Lower leg skin (tissue), 3 donors: ENCODE measurements at regions not wholly inside any gene's neighbourhood (a gene's known extent, or its start where the extent isn't known, plus 50 kb on each side); places are given as distances from the start of the nearest gene placed in this dataset.

Experiments
- POLR2A ChIP-seq, 2 donors: fragments of 450-650 bp; IDR thresholded peaks; one replicate each; pipeline ENCODE4 v1.6.1; 2016 to 2017; ENCODE audit warnings: antibody characterized with exemption in 2 of 2, mild to moderate bottlenecking in 1 of 2, moderate library complexity in 1 of 2
- TF ChIP-seq, protein P1 (sequence below), 3 donors: fragments of 450-650 bp; IDR thresholded peaks; one replicate each; pipeline ENCODE4 v1.5.1; 2016; ENCODE audit warnings: antibody characterized with exemption in 3 of 3, mild to moderate bottlenecking in 3 of 3, moderate library complexity in 2 of 3

DNA sequence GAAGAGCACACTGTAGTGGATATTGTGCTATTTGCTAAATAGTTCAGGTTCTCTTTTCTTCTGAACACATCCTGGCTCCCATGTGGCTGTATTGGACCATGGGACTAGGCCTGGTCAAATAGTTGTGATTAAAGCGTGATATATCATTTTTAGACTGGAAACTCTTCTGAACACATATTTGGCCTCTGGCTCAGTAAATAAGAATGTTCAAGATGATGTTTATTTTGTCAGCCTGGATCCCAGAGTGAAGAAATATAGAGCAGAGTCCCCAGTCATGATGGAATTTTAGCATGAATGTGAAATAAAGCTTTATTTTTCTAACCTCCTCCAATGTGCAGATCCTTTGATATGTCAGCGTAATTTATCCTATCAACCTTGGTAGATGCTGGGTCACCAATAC is 542.6 kb downstream of the ADGRL2 start:
- TF ChIP-seq POLR2A (IDR thresholded peaks at IDR 0.05) = no peak
- TF ChIP-seq, protein P1, sequence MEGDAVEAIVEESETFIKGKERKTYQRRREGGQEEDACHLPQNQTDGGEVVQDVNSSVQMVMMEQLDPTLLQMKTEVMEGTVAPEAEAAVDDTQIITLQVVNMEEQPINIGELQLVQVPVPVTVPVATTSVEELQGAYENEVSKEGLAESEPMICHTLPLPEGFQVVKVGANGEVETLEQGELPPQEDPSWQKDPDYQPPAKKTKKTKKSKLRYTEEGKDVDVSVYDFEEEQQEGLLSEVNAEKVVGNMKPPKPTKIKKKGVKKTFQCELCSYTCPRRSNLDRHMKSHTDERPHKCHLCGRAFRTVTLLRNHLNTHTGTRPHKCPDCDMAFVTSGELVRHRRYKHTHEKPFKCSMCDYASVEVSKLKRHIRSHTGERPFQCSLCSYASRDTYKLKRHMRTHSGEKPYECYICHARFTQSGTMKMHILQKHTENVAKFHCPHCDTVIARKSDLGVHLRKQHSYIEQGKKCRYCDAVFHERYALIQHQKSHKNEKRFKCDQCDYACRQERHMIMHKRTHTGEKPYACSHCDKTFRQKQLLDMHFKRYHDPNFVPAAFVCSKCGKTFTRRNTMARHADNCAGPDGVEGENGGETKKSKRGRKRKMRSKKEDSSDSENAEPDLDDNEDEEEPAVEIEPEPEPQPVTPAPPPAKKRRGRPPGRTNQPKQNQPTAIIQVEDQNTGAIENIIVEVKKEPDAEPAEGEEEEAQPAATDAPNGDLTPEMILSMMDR (IDR thresholded peaks at IDR 0.05) = no peak
